ENCODE measurements at regions not wholly inside any gene's neighbourhood (a gene's known extent, or its start where the extent isn't known, plus 50 kb on each side); places are given as distances from the start of the nearest gene placed in this dataset.

- TF ChIP-seq, protein P1, sequence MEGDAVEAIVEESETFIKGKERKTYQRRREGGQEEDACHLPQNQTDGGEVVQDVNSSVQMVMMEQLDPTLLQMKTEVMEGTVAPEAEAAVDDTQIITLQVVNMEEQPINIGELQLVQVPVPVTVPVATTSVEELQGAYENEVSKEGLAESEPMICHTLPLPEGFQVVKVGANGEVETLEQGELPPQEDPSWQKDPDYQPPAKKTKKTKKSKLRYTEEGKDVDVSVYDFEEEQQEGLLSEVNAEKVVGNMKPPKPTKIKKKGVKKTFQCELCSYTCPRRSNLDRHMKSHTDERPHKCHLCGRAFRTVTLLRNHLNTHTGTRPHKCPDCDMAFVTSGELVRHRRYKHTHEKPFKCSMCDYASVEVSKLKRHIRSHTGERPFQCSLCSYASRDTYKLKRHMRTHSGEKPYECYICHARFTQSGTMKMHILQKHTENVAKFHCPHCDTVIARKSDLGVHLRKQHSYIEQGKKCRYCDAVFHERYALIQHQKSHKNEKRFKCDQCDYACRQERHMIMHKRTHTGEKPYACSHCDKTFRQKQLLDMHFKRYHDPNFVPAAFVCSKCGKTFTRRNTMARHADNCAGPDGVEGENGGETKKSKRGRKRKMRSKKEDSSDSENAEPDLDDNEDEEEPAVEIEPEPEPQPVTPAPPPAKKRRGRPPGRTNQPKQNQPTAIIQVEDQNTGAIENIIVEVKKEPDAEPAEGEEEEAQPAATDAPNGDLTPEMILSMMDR (optimal IDR thresholded peaks at IDR 0.05 in 1 of 3, IDR thresholded peaks at IDR 0.05 in 1 of 3, conservative IDR thresholded peaks at IDR 0.05 in 1 of 3; ENCODE audit: extremely low read depth in 1 of 3, insufficient read depth in 2 of 3, low read length in 3 of 3), result no peak
- TF ChIP-seq EZH2 (IDR thresholded peaks at IDR 0.05; ENCODE audit: low read length), result no peak
Measured at GRCh38 chr3:31050296-31050695, 155.8 kb upstream of the GADL1 start.

All from keratinocyte (primary cell).